Osteocyte (in vitro differentiated cells): ENCODE measurements at regions not wholly inside any gene's neighbourhood (a gene's known extent, or its start where the extent isn't known, plus 50 kb on each side); places are given as distances from the start of the nearest gene placed in this dataset.

ENCODE experiments used
- DNase-seq: peaks from one replicate; pipeline ENCODE4 v3.0.0; 2021; ENCODE audit warnings: mixed read lengths; ENCODE audit not compliant: unreplicated experiment; ENCODE audit errors: extremely low spot score
- H3K27ac Mint-ChIP-seq: one replicate; pipeline ENCODE4 v1.8.0; 2021; ENCODE audit warnings: mild to moderate bottlenecking, mixed read lengths; ENCODE audit not compliant: unreplicated experiment
- H3K27me3 Mint-ChIP-seq: one replicate; pipeline ENCODE4 v1.8.0; 2021; ENCODE audit warnings: mixed read lengths; ENCODE audit not compliant: unreplicated experiment
- H3K36me3 Mint-ChIP-seq: one replicate; pipeline ENCODE4 v1.8.0; 2021; ENCODE audit warnings: mixed read lengths; ENCODE audit not compliant: unreplicated experiment
- H3K4me1 Mint-ChIP-seq: one replicate; pipeline ENCODE4 v1.8.0; 2021; ENCODE audit warnings: mixed read lengths; ENCODE audit not compliant: unreplicated experiment
- H3K4me3 Mint-ChIP-seq: one replicate; pipeline ENCODE4 v1.8.0; 2021; ENCODE audit warnings: mild to moderate bottlenecking, moderate library complexity, mixed read lengths; ENCODE audit not compliant: unreplicated experiment
- H3K9me3 Mint-ChIP-seq: one replicate; pipeline ENCODE4 v1.8.0; 2021; ENCODE audit warnings: mixed read lengths; ENCODE audit not compliant: unreplicated experiment
- TF ChIP-seq, protein P1 (sequence below): fragments of 200-600 bp; sonication (generic); IDR thresholded peaks from 2 replicates; pipeline ENCODE4 v1.5.0; 2021; ENCODE audit warnings: antibody characterized with exemption, mild to moderate bottlenecking, moderate library complexity

DNA sequence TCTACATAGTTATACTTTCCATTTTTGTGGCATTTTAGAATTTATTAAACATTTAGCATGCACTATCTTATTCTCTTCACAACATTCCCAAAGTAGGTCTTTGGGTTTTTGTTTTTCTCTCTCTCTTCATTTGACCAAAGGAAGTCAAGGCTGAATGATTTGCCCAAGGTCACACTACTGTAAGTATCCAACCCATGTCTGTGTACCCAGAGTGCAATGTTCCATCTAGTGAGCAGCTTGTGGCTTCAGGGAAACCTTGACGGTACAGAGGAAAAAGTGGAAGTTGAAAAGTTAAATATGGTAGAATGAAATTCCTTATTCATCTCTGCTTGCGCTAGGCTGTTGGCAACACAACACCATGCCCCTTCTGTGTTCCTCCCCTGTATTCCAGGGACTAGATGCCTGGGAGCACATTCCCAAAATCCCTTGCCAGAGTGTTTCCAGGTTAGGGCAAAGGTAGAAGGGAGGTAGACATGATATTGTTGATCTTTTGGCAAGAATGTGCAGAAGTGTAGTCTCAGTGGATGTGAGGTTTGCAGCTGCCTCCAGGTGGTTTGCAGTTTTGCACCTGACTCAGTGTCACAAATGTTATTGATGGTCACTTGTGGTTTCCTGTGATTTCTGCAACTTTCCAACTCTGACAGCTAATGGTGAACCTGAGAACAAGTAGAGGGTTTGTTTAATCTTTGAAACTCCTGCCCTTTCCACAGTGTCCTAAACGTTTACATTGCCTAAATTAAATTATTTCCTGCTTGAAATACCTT is 196.7 kb downstream of the RMST start:
- H3K27me3 Mint-ChIP-seq, result no peaks in the 10 kb centered on the region
- H3K9me3 Mint-ChIP-seq, result peaks cover 38% of the 10 kb centered on the region
- H3K27ac Mint-ChIP-seq, result no peak overlapping the region
- no peak overlapping the region for H3K4me3 Mint-ChIP-seq
- no peaks in the 10 kb centered on the region for H3K36me3 Mint-ChIP-seq
- H3K4me1 Mint-ChIP-seq, result no peaks in the 10 kb centered on the region
- TF ChIP-seq, protein P1, sequence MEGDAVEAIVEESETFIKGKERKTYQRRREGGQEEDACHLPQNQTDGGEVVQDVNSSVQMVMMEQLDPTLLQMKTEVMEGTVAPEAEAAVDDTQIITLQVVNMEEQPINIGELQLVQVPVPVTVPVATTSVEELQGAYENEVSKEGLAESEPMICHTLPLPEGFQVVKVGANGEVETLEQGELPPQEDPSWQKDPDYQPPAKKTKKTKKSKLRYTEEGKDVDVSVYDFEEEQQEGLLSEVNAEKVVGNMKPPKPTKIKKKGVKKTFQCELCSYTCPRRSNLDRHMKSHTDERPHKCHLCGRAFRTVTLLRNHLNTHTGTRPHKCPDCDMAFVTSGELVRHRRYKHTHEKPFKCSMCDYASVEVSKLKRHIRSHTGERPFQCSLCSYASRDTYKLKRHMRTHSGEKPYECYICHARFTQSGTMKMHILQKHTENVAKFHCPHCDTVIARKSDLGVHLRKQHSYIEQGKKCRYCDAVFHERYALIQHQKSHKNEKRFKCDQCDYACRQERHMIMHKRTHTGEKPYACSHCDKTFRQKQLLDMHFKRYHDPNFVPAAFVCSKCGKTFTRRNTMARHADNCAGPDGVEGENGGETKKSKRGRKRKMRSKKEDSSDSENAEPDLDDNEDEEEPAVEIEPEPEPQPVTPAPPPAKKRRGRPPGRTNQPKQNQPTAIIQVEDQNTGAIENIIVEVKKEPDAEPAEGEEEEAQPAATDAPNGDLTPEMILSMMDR, result no peak
- no peak for DNase-seq

DNA sequence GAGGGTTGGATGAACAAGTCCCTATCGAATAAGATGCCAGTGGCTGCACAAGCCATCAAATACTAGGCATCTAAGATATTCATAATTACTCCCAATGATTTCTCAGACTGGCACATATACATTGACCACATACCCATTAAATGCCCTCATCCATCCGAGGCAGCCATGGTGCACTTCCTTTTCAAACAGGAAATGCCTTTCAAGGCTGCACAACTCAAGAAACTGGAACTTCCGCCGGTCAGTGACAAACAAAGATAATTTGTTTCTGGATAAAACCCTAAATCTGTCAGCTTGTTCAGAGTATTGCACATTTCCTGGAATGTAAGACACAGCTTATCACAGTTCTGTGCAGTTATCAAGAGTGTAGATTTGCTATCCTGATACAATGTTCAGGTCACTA is 203.7 kb downstream of the RMST start:
- H3K27ac Mint-ChIP-seq, result no peak overlapping the region
- no peak overlapping the region for H3K4me3 Mint-ChIP-seq
- H3K27me3 Mint-ChIP-seq, result no peaks in the 10 kb centered on the region
- no peak for DNase-seq
- no peaks in the 10 kb centered on the region for H3K36me3 Mint-ChIP-seq
- peaks cover 46% of the 10 kb centered on the region for H3K9me3 Mint-ChIP-seq
- TF ChIP-seq, protein P1, result no peak
- H3K4me1 Mint-ChIP-seq, result no peaks in the 10 kb centered on the region

DNA sequence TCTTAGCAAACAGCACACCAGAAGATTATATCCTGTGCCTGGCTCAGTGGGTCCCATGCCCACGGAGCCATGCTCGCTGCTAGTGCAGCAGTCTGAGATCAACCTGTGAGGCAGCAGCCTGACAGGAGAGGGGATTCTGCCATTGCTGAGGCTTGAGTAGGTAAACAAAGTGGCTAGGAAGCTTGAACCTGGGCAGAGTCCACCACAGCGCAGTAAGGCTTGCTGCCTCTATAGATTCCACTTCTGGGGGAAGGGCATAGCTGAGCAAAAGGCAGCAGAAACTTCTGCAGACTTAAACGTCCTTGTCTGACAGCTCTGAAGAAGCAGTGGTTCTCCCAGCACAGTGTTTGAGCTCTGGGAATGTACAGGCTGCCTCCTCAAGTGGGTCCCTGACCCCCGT is 210.3 kb downstream of the RMST start:
- Mint-ChIP-seq H3K27me3 (no peaks in the 10 kb centered on the region), H3K9me3 (peaks cover 26% of the 10 kb centered on the region), H3K27ac (no peak overlapping the region), H3K4me1 (no peaks in the 10 kb centered on the region), H3K36me3 (no peaks in the 10 kb centered on the region), H3K4me3 (no peak overlapping the region)
- no peak for DNase-seq
- TF ChIP-seq, protein P1, result no peak

DNA sequence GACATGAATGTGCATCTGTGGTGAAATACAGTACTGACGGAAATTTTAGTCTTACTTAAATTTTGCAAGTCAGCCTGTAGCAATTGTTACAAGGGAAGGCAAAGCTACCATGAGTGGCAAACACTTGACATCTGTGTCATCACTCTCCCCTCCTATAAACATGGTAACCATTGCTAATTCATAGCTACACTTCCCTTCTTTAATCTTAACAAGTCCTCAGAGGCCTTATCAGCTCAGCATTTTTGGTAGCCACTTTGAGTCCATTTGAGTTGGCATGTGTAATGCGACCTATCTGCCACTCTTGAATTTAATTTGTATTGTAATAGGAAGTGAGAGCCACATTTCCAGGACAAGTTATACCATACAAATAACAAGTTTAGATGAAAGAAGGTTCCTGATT is 218.1 kb downstream of the RMST start:
- H3K36me3 Mint-ChIP-seq, result no peaks in the 10 kb centered on the region
- TF ChIP-seq, protein P1, result no peak
- DNase-seq, result no peak
- no peak overlapping the region for H3K27ac Mint-ChIP-seq
- peaks cover 13% of the 10 kb centered on the region for H3K9me3 Mint-ChIP-seq
- H3K4me1 Mint-ChIP-seq, result no peaks in the 10 kb centered on the region
- no peak overlapping the region for H3K4me3 Mint-ChIP-seq
- H3K27me3 Mint-ChIP-seq, result no peaks in the 10 kb centered on the region

DNA sequence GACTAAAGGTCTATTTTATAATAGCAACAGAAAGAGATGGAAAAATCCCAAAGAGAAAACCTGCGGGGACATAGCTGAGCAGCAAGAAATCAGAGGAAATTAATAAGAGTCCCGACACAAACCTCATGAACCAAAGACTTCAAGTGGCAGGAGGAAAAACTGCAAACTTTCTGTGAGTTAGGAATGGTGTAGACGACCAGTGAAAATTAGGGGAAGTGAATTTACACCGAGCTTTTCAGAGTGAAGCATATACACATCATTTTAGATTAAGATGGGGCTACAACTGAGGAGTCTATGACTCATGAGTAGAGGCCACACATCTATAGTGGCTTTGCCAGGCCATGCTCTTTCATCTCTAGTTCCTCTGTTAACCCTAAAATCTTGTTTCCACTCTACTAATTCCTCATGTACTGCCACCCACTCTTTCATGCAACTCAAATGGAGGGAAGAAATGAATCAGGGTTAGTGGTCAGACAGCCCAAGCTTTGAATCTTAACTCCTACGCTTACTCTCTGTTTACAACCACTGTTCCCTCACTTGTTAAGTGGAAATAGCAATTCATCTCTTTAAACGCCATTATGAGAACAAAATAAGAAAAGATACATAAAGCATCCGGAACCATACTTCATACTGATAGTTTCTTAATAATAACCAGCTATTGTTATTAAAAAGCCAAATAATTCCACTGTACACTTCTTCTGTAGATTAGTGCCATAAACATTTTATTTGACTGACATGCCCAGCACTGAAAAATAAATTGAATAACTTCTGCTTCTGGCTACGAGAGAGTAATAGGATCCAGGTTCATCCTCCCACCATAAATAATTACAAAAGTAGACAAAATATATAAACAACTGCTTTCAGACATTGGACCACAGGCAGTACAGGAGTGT is 219.3 kb downstream of the RMST start:
- H3K27me3 Mint-ChIP-seq, result no peaks in the 10 kb centered on the region
- H3K27ac Mint-ChIP-seq, result no peak overlapping the region
- no peaks in the 10 kb centered on the region for H3K36me3 Mint-ChIP-seq
- no peak for DNase-seq
- no peaks in the 10 kb centered on the region for H3K4me1 Mint-ChIP-seq
- TF ChIP-seq, protein P1, result no peak
- no peak overlapping the region for H3K4me3 Mint-ChIP-seq
- H3K9me3 Mint-ChIP-seq, result peaks cover 11% of the 10 kb centered on the region
